ENCODE measurements at regions not wholly inside any gene's neighbourhood (a gene's known extent, or its start where the extent isn't known, plus 50 kb on each side); places are given as distances from the start of the nearest gene placed in this dataset.
"Not testable (repeated sequence)": the region's sequence is repeated elsewhere in the genome, so short reads cannot be mapped to it uniquely, and the experiment has no call there.

DNA sequence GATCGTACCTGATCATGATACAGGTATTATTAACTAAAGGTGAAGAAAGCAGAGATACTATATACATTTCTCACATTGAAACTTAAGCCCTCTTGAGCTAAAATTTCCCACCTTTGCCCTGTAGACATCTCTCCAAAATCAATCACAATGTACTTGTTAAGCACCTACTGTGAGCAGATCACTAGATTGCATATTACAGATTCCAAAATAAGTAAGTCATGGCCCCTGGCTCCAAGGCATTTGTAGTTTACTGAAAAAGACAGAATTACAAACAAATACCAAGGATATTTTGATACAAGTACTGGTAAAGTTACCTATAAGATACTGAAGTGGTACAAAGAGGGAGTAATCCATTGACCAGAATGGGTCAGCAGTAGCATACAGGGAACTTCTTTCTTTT, 455.3 kb downstream of the STK39 start:
- no peak for DNase-seq (ENCODE audit: low spot score)

GRCh38 chr2:167790781-167791450, 456.5 kb downstream of the STK39 start:
- DNase-seq (ENCODE audit: low spot score), result no peak

DNA sequence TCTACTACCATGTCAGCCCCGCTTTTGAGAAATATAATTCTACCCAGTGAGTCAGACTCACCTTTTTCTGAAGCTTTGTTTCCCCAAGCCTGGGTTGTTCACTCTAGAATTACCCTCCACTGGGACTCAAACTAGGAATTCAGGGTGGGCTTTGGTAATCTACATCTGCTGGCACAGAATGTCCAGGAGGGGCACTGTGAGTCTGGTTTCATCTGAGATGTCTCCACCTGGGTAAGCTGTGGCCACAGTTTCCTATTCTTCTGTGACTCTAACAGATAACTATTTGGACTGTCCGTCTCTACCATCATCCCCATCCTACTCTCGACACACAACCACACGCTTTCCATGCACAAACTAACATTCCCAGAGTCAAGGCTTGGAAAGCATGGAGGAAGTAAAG, 457.2 kb downstream of the STK39 start:
- DNase-seq (ENCODE audit: low spot score), result no peak

- no peak for DNase-seq (ENCODE audit: low spot score)
Measured at GRCh38 chr2:167787562-167787961, 459.8 kb downstream of the STK39 start.

GRCh38 chr2:167787021-167787420, 460.4 kb downstream of the STK39 start:
- DNase-seq (ENCODE audit: low spot score), result no peak

DNA sequence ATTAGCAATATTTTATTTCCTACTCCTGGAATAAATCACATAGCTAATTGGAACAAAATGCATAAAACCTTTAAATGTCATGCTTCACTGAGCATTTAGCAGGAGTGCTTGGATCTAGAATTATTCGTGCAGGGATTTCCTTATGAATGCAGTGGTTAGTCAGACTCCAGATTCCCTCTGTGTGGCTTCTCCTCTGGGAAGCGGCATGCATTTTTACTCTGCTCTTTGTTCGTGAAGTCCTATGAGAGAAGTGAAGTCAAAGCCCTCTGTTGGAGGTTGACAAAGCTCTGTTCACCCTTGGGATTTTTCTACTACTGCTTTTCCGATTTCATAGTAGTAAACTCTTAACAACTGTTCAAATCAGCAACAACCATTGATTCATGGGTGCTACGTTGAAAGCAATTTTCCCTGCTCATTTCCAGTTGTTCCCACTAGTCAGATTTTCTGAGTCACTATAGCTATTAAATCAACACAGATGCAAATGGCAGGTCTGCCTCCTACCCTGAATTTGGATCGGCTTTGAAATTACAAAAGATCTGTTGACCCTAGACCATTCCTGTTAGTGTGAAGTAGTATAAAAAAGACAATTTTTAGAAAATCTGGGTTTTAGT, 461.7 kb downstream of the STK39 start:
- DNase-seq (ENCODE audit: low spot score), result no peak

- DNase-seq (ENCODE audit: low spot score), result no peak
Measured at GRCh38 chr2:167784084-167784425, 463.3 kb downstream of the STK39 start.

DNA sequence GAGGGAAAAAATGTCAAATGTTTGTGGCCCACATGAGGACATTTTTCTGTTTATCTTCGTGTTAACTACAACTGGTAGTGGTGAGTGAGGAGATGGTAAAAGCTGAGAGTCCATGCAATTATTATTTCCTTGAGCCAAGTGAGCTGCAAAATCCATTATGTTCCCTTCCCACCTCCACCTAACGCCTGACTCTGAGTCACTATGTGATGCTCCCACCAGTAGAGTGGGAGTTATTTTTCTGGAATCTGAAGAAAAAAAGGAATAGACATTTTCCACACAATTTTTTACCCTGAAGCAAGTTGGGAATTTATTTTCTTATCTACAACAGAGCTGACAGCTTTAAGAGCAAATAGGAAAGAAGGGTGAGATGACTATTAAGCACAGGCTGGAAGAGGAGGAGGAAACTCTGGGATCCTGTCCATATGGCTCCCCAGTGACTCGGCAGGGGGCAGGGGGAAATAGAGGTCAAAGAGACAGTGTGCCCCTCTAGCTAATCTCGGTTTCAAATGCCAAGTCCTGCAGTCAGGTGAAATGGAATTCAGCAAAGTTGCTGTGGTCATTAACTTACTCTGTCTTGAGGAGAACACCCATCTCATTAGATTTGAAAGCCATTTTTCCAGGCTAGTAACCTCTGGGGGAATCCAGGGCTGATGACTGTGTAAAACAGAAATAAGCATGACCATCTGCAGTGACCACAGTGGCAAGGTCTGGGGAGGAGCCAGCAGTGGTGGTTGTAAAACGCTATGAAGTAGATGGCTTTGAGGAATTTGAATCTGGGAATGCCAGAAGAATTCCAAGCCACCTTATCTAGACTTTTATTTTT, 463.9 kb downstream of the STK39 start:
- DNase-seq (ENCODE audit: low spot score), result no peak

DNA sequence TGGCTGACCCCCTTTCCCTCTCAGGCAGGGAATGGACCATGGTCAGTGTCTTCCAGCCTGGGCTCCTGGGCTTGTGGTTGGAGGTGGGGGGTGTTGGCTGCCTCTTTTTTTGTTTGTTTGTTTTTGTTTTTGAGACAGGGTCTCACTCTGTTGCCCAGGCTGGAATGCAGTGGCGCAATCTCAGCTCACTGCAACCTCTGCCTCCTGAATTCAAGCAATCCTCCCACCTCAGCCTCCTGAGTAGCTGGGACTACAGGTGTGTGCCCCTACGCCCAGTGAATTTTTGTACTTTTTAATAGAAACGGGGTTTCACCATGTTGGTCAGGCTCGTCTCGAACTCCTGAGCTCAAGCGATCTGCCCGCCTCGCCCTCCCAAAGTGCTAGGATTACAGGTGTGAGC, 465.8 kb downstream of the STK39 start:
- not testable (repeated sequence) for DNase-seq (ENCODE audit: low spot score)

DNA sequence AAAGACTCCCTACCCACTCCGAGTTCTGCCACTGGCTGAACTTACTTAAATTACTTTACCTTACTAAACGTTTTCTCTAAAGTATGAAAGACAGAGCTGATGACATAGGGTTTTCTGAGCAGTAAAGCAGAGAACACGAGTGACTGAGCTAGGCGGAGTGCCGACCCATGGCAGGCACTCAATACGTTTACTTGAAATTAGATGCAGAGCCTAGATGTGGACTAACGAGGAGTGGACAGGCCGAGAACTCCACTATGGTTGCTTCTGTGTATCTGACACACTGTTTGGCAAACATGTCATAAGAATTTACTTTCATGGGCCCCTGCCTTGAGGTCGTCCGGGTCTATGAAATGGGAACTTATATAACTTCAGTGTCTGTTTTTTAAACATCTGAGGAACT, 471.0 kb downstream of the STK39 start:
- no peak for DNase-seq (ENCODE audit: low spot score)

GRCh38 chr2:167771628-167772027, 475.8 kb downstream of the STK39 start:
- no peak for DNase-seq (ENCODE audit: low spot score)

GRCh38 chr2:167769020-167769419, 478.4 kb downstream of the STK39 start:
- DNase-seq (ENCODE audit: low spot score), result no peak

- no peak for DNase-seq (ENCODE audit: low spot score)
Measured at GRCh38 chr2:167767830-167768229, 479.6 kb downstream of the STK39 start.

- no peak for DNase-seq (ENCODE audit: low spot score)
Measured at GRCh38 chr2:167764772-167765341, 482.5 kb downstream of the STK39 start.

DNA sequence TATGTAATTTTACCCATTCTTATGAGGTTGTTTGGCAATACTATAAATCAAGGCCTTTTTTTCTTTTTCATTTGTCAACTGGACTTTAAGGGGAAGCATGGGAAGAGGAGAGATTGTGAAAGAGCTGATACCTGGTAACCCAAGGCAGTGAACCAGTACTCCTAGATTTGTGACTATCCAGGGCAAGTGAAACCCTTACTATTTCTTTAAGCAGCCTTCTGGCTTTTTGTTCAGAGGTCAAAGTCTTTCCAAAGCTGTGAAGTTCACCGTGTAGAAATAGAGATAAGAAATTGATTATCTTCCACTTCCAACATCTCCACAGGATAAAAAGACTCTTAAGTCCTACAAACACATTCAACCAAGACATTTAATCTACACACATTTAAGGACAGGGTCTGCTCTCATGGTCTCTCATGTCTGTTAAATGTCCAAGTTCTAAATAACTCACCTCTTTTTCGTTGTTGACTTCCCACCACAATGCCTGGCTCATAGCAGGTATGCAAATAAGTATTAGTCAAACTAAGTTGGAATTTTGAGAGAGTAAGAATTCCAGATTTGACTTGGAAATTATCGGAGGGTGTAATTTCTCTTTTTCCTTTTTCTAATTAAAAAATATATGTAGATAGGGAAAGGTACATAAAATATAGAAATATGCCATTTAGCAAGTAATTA, 485.8 kb downstream of the STK39 start:
- DNase-seq (ENCODE audit: low spot score), result no peak

DNA sequence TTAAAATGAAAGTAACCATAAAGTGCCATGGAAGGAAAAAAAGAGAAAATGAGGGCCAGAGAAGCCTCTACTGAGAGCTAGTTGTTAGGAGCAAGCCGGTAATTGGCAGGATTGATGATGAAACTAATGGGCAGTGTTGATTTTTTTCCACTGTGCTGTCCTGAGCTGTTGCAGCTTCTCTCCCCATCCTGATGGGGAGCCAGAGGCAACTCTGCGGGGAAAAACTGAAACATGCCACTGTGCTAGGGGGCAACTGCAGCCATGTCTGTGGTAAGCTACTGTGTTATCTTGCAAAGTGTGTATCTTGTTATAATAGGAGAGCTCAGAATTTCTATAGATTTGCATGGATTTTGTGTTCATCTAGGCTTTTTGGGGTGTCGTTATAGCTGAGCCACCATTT, 487.9 kb downstream of the STK39 start:
- no peak for DNase-seq (ENCODE audit: low spot score)

DNA sequence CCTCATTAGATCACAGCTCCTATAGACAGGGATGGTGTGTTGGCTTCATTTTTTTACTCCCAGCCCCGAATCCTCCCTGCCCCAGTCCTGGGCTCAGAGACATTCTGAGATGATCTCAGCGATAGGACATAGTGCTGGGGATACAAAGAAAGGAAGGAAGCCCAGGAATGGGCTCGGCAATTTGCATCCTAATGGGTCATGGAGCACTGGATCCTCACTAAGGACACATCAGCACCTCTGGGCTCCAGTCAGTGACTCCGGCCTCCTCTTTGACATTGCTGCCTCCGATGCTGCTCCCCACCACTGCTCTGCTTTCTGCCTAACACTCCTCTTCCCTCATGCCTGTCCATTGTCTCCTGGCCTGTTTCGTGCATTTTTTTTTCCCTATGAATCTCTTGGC, 489.1 kb downstream of the STK39 start:
- no peak for DNase-seq (ENCODE audit: low spot score)

- no peak for DNase-seq (ENCODE audit: low spot score)
Measured at GRCh38 chr2:167756446-167756845, 490.9 kb downstream of the STK39 start.

GRCh38 chr2:167753142-167753541, 494.3 kb downstream of the STK39 start:
- DNase-seq (ENCODE audit: low spot score), result no peak

DNA sequence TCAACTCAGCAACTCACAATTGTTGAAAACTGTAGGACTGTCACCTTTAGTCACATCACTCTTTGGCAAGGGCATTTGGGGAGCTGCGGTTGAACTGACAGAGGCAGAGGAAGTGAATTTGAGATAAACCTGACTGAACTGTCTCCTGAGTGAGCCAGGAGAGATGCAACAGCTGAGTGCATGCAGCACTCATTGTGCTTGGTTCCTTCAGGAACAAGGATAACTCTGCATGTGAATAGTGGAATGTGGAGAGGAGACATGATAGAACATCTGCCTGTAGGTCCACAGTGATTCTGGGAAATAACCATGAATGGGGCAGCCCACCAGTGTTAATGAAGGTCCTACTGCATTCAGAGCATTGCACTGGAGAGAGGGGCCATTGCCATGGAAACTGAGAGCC, 494.7 kb downstream of the STK39 start:
- DNase-seq (ENCODE audit: low spot score), result no peak

DNA sequence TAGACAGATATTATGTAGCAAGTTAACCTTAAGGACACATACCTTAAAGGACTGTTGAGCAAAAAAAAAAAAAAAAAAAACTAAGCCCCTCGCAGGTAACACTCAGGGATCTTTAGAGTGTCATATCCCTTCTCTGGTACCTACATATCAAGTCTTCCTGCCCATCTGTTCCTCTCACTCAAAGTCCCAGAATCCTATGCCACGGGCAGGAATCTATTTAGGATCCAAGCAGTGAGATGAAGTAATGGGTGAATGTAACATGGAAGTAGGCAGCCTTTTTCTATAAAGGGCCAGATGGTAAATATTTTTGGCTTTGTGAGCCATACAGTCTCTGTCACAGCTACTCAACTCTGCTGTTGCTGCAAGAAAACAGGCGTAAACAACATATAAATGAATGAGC, 496.7 kb downstream of the STK39 start:
- DNase-seq (ENCODE audit: low spot score), result no peak

GRCh38 chr2:167749660-167750059, 497.7 kb downstream of the STK39 start:
- no peak for DNase-seq (ENCODE audit: low spot score)

GRCh38 chr2:167749016-167749415, 498.4 kb downstream of the STK39 start:
- DNase-seq (ENCODE audit: low spot score), result no peak

All from LoVo (cell line).